HCT116 (cell line): ENCODE measurements at regions not wholly inside any gene's neighbourhood (a gene's known extent, or its start where the extent isn't known, plus 50 kb on each side); places are given as distances from the start of the nearest gene placed in this dataset.

Experiments used
- ATAC-seq: fragments of 200-7000 bp; cut with Tn5 transposase; 2 replicates; pipeline ENCODE4 v1.9.1; 2020; ENCODE audit warnings: mild to moderate bottlenecking, moderate library complexity
- BruUV-seq: library from RNA; stranded (reverse); fragments of 400-500 nt; replicated peaks from 2 replicates; lab custom pipeline; 2021; lab: Mats Ljungman, UMichigan
- CTCF ChIA-PET: fragments of 300-600 bp; sonication (Branson Sonifier 250); formaldehyde crosslinking; loops from one replicate; lab custom pipeline; 2021; ENCODE audit warnings: antibody characterized with exemption; lab: Charles Lee
- POLR2A ChIA-PET: fragments of 300-600, 350-600 bp; sonication (Branson Sonifier 250); formaldehyde crosslinking; loops from one replicate; lab custom pipeline; 2021; ENCODE audit warnings: antibody characterized with exemption; lab: Charles Lee
- RAD21 ChIA-PET, 2 experiments: fragments of 300-600 bp; sonication (Branson Sonifier 250); formaldehyde crosslinking; loops; one replicate each; lab custom pipeline; 2023; ENCODE audit warnings: low total read pairs in 2 of 2; ENCODE audit not compliant: uncharacterized antibody in 2 of 2, unreplicated experiment in 2 of 2, low non-redundant PET in 1 of 2; lab: Charles Lee
- DNase-seq: peaks from one replicate; pipeline ENCODE4 v3.0.0-alpha.2; 2010; ENCODE audit warnings: low read depth, low spot score
- H2AFZ ChIP-seq: fragments of 200-600 bp; shearing (Covaris generic), sonication (generic); 2 replicates; pipeline ENCODE4 v1.6.1; 2017; ENCODE audit warnings: low read depth, mixed run types, mixed read lengths, antibody characterized with exemption, low read length; ENCODE audit not compliant: poor library complexity, severe bottlenecking
- H3K27ac ChIP-seq: 2 replicates; pipeline ENCODE4 v1.5.1; 2012; ENCODE audit warnings: low read depth, low read length
- H3K27me3 ChIP-seq: fragments of 200-600 bp; sonication (generic); 2 replicates; pipeline ENCODE4 v1.6.1; 2016; ENCODE audit warnings: mixed run types, low read length, mixed read lengths; ENCODE audit not compliant: insufficient read depth
- H3K36me3 ChIP-seq, 2 experiments: fragments of 200-500 bp in 1 of 2; fragments of 200-600 bp in 1 of 2; sonication (Bioruptor generic) in 1 of 2; sonication (generic) in 1 of 2; 2 replicates each; pipeline versions ENCODE4 v1.5.1 to v1.6.1; 2014 to 2016; ENCODE audit warnings: low read length in 2 of 2, inconsistent platforms in 1 of 2, mixed read lengths in 1 of 2, mixed run types in 1 of 2; ENCODE audit not compliant: insufficient read depth in 2 of 2, control insufficient read depth in 1 of 2
- H3K4me1 ChIP-seq, 2 experiments: fragments of 200-600 bp in 1 of 2; sonication (generic) in 1 of 2; 2 replicates each; pipeline versions ENCODE4 v1.5.1 to v1.6.1; 2012 to 2017; ENCODE audit warnings: low read length in 2 of 2, inconsistent platforms in 1 of 2, mild to moderate bottlenecking in 1 of 2, mixed read lengths in 1 of 2, mixed run types in 1 of 2, moderate library complexity in 1 of 2; ENCODE audit not compliant: insufficient read depth in 2 of 2, control insufficient read depth in 1 of 2
- H3K4me2 ChIP-seq: fragments of 200-600 bp; sonication (generic); 2 replicates; pipeline ENCODE4 v1.6.1; 2017; ENCODE audit warnings: mixed run types, low read length, mixed read lengths
- H3K4me3 ChIP-seq, 2 experiments: fragments of 200-600 bp in 1 of 2; sonication (generic) in 1 of 2; replicated peaks in 1 of 2; 2 replicates each; pipeline ENCODE4 v1.5.1; 2011 to 2016; ENCODE audit warnings: low read length in 2 of 2, control low read depth in 1 of 2, low read depth in 1 of 2, mild to moderate bottlenecking in 1 of 2, mixed read lengths in 1 of 2, mixed run types in 1 of 2
- H3K79me2 ChIP-seq: fragments of 200-600 bp; sonication (generic); 2 replicates; pipeline ENCODE4 v1.6.1; 2017; ENCODE audit warnings: mild to moderate bottlenecking, mixed run types, low read length, moderate library complexity, mixed read lengths; ENCODE audit not compliant: insufficient read depth
- H3K9ac ChIP-seq: fragments of 200-600 bp; sonication (generic); 2 replicates; pipeline ENCODE4 v1.6.1; 2016; ENCODE audit warnings: low read length, mixed read lengths
- H3K9me2 ChIP-seq: fragments of 200-600 bp; sonication (generic), shearing (Covaris generic); 2 replicates; pipeline ENCODE4 v1.6.1; 2017; ENCODE audit warnings: mixed run types, mild to moderate bottlenecking, moderate library complexity; ENCODE audit not compliant: insufficient read depth
- H3K9me3 ChIP-seq, 2 experiments: fragments of 200-500 bp in 1 of 2; fragments of 200-600 bp in 1 of 2; sonication (Bioruptor generic) in 1 of 2; sonication (generic) in 1 of 2; 2 replicates each; pipeline ENCODE4 v1.6.1; 2014 to 2017; ENCODE audit warnings: low read length in 2 of 2, mixed read lengths in 2 of 2, inconsistent platforms in 1 of 2, low read depth in 1 of 2, mild to moderate bottlenecking in 1 of 2, mixed run types in 1 of 2, moderate library complexity in 1 of 2; ENCODE audit not compliant: control insufficient read depth in 1 of 2, insufficient read depth in 1 of 2
- H4K20me1 ChIP-seq: fragments of 200-600 bp; sonication (generic), shearing (Covaris generic); 2 replicates; pipeline ENCODE4 v1.6.1; 2017; ENCODE audit warnings: mixed run types, mild to moderate bottlenecking, moderate library complexity; ENCODE audit not compliant: insufficient read depth
- CEBPB ChIP-seq: IDR thresholded peaks from 2 replicates; pipeline ENCODE4 v1.6.1; 2012; ENCODE audit warnings: low read depth
- EGR1 ChIP-seq: IDR thresholded peaks from 2 replicates; pipeline ENCODE4 v1.6.1; 2012; ENCODE audit warnings: low read depth
- EZH2phosphoT487 ChIP-seq: fragments of 200-600 bp; IDR thresholded peaks from 2 replicates; pipeline ENCODE4 v1.6.1; 2018; ENCODE audit warnings: antibody characterized with exemption, borderline replicate concordance
- FOSL1 ChIP-seq: IDR thresholded peaks from 2 replicates; pipeline ENCODE4 v1.6.1; 2012; ENCODE audit warnings: low read depth
- JUND ChIP-seq: IDR thresholded peaks from 2 replicates; pipeline ENCODE4 v1.6.1; 2012
- POLR2A ChIP-seq: IDR thresholded peaks from 2 replicates; pipeline ENCODE4 v1.7.0; 2011; ENCODE audit warnings: borderline replicate concordance; ENCODE audit not compliant: insufficient read depth, insufficient read length; ENCODE audit errors: extremely low read depth
- POLR2AphosphoS5 ChIP-seq: IDR thresholded peaks from 2 replicates; pipeline ENCODE4 v1.6.1; 2011; ENCODE audit warnings: mild to moderate bottlenecking, low read depth, low read length, moderate library complexity
- RAD21 ChIP-seq: IDR thresholded peaks from 2 replicates; pipeline ENCODE4 v1.6.1; 2012; ENCODE audit warnings: low read depth, mild to moderate bottlenecking
- SIN3A ChIP-seq: IDR thresholded peaks from 2 replicates; pipeline ENCODE4 v1.6.1; 2012; ENCODE audit warnings: low read depth
- SP1 ChIP-seq: IDR thresholded peaks from 2 replicates; pipeline ENCODE4 v1.6.1; 2012; ENCODE audit warnings: low read depth
- SRF ChIP-seq: IDR thresholded peaks from 2 replicates; pipeline ENCODE4 v1.6.1; 2012; ENCODE audit warnings: low read depth
- TCF7L2 ChIP-seq: IDR thresholded peaks from 2 replicates; pipeline ENCODE4 v1.7.0; 2011; ENCODE audit warnings: borderline replicate concordance, inconsistent platforms; ENCODE audit not compliant: insufficient read depth, insufficient read length; ENCODE audit errors: extremely low read depth
- YY1 ChIP-seq: IDR thresholded peaks from 2 replicates; pipeline ENCODE4 v1.6.1; 2011; ENCODE audit warnings: low read length, low read depth, moderate library complexity, mild to moderate bottlenecking; ENCODE audit not compliant: insufficient replicate concordance; ENCODE audit errors: extremely low read depth
- ZFX ChIP-seq: fragments of 450-650 bp; IDR thresholded peaks from 2 replicates; pipeline ENCODE4 v1.6.1; 2017
- ZNF274 ChIP-seq: fragments of 200-500 bp; sonication (Bioruptor generic); IDR thresholded peaks from 2 replicates; pipeline ENCODE4 v1.6.1; 2014; ENCODE audit warnings: mild to moderate bottlenecking, low read depth, low read length, inconsistent platforms
- intact Hi-C: fragments of 100-400 bp; cut with micrococcal nuclease; formaldehyde crosslinking; loops from 2 replicates; pipeline ENCODE4 v1.10.0; 2022
- TF ChIP-seq, protein P1 (sequence below), 3 experiments: fragments of 200-600 bp in 1 of 3; sonication (generic) in 1 of 3; IDR thresholded peaks in 2 of 3; conservative IDR thresholded peaks in 1 of 3; 2 replicates each; pipeline ENCODE4 v1.5.1; 2012 to 2017; ENCODE audit warnings: low read depth in 2 of 3, low read length in 2 of 3, antibody characterized with exemption in 1 of 3, borderline replicate concordance in 1 of 3, control low read depth in 1 of 3, mild to moderate bottlenecking in 1 of 3, mixed read lengths in 1 of 3, mixed run types in 1 of 3, moderate library complexity in 1 of 3; ENCODE audit not compliant: insufficient read depth in 1 of 3
- TF ChIP-seq, protein P2 (sequence below): IDR thresholded peaks from 2 replicates; pipeline ENCODE4 v1.6.1; 2012
- TF ChIP-seq, protein P3 (sequence below): IDR thresholded peaks from 2 replicates; pipeline ENCODE4 v1.6.1; 2012; ENCODE audit warnings: low read depth
- TF ChIP-seq, protein P4 (sequence below): IDR thresholded peaks from 2 replicates; pipeline ENCODE4 v1.6.1; 2012

DNA sequence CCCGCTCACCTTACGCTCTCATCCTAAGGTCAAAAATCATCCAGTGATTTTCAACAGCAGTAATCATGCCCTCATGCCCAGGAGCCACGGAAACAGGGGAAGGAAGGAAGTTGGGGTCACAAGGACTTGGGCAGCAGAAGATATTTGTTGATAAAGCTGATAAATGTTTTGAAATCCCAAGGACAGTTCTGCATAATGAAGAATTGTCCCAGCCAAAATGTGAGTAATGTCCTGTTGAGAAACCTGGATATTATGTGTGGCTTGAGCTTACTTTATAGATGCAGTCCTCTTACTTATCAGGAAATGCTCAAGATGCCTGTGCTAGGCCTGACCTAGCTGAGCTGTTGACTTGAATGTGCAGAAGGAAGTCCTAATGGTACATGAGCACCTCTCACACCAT is 263.0 kb upstream of the ZFP42 start:
- H3K36me3 ChIP-seq, result no peaks in the 10 kb centered on the region
- H3K27me3 ChIP-seq, result no peaks in the 10 kb centered on the region
- H3K4me1 ChIP-seq, result no peaks in the 10 kb centered on the region
- H2AFZ ChIP-seq, result no peak overlapping the region
- H3K9me3 ChIP-seq, result no peaks in the 10 kb centered on the region
- no peaks in the 10 kb centered on the region for H3K79me2 ChIP-seq
- intact Hi-C loops, result no loop called here
- CTCF ChIA-PET, result no interaction called here
- TF ChIP-seq, protein P1, sequence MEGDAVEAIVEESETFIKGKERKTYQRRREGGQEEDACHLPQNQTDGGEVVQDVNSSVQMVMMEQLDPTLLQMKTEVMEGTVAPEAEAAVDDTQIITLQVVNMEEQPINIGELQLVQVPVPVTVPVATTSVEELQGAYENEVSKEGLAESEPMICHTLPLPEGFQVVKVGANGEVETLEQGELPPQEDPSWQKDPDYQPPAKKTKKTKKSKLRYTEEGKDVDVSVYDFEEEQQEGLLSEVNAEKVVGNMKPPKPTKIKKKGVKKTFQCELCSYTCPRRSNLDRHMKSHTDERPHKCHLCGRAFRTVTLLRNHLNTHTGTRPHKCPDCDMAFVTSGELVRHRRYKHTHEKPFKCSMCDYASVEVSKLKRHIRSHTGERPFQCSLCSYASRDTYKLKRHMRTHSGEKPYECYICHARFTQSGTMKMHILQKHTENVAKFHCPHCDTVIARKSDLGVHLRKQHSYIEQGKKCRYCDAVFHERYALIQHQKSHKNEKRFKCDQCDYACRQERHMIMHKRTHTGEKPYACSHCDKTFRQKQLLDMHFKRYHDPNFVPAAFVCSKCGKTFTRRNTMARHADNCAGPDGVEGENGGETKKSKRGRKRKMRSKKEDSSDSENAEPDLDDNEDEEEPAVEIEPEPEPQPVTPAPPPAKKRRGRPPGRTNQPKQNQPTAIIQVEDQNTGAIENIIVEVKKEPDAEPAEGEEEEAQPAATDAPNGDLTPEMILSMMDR (IDR thresholded peaks at IDR 0.05 in 2 of 3, conservative IDR thresholded peaks at IDR 0.05 in 1 of 3; ENCODE audit: borderline replicate concordance in 1 of 3, insufficient read depth in 1 of 3, low read depth in 2 of 3, low read length in 2 of 3), result no peak
- TF ChIP-seq, protein P2, sequence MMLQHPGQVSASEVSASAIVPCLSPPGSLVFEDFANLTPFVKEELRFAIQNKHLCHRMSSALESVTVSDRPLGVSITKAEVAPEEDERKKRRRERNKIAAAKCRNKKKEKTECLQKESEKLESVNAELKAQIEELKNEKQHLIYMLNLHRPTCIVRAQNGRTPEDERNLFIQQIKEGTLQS, result no peak
- TF ChIP-seq SIN3A, result no peak
- no peak for TF ChIP-seq EGR1
- no peak for TF ChIP-seq ZNF274
- TF ChIP-seq POLR2AphosphoS5, result no peak
- no peak for TF ChIP-seq EZH2phosphoT487
- TF ChIP-seq ZFX, result no peak
- TF ChIP-seq FOSL1, result no peak
- no peak for TF ChIP-seq POLR2A
- no peak for TF ChIP-seq SP1
- TF ChIP-seq, protein P3, sequence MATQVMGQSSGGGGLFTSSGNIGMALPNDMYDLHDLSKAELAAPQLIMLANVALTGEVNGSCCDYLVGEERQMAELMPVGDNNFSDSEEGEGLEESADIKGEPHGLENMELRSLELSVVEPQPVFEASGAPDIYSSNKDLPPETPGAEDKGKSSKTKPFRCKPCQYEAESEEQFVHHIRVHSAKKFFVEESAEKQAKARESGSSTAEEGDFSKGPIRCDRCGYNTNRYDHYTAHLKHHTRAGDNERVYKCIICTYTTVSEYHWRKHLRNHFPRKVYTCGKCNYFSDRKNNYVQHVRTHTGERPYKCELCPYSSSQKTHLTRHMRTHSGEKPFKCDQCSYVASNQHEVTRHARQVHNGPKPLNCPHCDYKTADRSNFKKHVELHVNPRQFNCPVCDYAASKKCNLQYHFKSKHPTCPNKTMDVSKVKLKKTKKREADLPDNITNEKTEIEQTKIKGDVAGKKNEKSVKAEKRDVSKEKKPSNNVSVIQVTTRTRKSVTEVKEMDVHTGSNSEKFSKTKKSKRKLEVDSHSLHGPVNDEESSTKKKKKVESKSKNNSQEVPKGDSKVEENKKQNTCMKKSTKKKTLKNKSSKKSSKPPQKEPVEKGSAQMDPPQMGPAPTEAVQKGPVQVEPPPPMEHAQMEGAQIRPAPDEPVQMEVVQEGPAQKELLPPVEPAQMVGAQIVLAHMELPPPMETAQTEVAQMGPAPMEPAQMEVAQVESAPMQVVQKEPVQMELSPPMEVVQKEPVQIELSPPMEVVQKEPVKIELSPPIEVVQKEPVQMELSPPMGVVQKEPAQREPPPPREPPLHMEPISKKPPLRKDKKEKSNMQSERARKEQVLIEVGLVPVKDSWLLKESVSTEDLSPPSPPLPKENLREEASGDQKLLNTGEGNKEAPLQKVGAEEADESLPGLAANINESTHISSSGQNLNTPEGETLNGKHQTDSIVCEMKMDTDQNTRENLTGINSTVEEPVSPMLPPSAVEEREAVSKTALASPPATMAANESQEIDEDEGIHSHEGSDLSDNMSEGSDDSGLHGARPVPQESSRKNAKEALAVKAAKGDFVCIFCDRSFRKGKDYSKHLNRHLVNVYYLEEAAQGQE, result no peak
- no peak for TF ChIP-seq RAD21
- TF ChIP-seq JUND, result no peak
- no peak for TF ChIP-seq TCF7L2
- TF ChIP-seq CEBPB, result no peak
- TF ChIP-seq, protein P4, sequence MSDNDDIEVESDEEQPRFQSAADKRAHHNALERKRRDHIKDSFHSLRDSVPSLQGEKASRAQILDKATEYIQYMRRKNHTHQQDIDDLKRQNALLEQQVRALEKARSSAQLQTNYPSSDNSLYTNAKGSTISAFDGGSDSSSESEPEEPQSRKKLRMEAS, result no peak
- no peak for TF ChIP-seq SRF
- TF ChIP-seq YY1, result no peak
- TF ChIP-seq, all 23 proteins: peak for 0
- Histone ChIP-seq H3K4me2 (no peak overlapping the region), H3K27ac (no peak overlapping the region), H3K9ac (no peak overlapping the region), H3K9me2 (no peaks in the 10 kb centered on the region), H4K20me1 (no peaks in the 10 kb centered on the region), H3K4me3 (no peak overlapping the region)
- no peak for DNase-seq
- RAD21 ChIA-PET, result no interaction called here
- BruUV-seq, result no TSS peak
- ATAC-seq, result no peak
- POLR2A ChIA-PET, result no interaction called here
